Eye (tissue), 1 donor: ENCODE measurements at regions not wholly inside any gene's neighbourhood (a gene's known extent, or its start where the extent isn't known, plus 50 kb on each side); places are given as distances from the start of the nearest gene placed in this dataset.
"Not testable (repeated sequence)": the region's sequence is repeated elsewhere in the genome, so short reads cannot be mapped to it uniquely, and the experiment has no call there.

Experiments
- DNase-seq: peaks from one replicate; pipeline ENCODE4 v3.0.0-alpha.2; 2015

DNA sequence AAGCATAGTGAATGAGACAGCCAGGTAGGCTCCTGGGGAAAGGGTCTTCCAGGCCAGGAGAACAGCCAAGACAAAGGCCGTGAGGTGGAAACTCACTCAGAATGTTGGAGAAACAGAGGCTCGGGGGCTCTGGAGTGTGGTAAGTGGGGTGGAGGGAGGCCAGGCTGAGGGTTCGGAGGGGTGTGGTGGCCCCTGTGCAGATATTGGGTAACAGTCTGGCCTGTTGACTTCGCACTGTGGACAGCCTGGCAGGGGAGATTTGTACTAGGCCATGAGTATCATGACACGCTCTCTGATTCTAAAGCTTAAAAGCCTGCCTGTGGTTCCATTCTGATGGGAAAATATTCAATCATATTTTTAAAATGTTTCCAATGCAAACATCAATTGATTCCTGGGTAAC, 239.3 kb downstream of the GADD45G start:
- DNase-seq: no peak

DNA sequence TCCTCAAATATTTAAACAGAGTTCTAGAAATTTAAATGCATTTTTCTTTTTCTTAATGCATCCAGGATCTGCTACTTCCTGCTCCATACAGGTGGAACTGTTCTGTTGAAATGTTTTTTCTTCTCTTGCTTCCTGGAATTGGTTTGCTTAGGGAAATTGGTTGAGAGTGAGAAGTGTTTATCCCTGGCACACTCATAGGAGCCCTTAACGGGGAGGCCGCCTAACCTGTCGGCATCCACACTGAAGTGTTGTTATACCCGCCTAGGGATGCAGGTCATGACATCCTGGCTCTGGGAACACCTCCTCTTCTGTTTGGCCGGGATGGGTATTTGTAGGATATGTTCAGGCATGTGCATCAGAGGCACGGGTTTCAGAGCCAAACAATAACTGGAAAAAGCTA, 239.7 kb downstream of the GADD45G start:
- DNase-seq: no peak

DNA sequence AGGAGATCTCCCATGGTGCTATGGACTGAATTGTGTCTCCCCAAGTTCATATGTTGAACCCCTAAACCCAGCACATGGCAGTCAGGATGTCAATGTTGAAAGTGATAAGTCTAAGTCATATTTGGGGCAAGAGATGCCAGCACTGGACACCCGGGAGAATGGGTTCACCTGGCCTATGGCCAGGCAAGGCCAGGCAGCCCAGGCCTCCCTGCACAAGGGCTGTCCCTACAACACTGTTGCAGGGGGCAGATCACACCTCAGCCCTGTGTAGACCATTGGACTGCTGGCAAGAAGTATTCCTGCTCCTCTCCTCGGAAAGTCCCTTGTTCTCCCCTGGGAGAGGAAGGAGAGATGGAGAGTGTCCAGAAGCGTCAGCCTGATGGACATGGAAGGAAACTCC, 240.5 kb downstream of the GADD45G start:
- no peak for DNase-seq

DNA sequence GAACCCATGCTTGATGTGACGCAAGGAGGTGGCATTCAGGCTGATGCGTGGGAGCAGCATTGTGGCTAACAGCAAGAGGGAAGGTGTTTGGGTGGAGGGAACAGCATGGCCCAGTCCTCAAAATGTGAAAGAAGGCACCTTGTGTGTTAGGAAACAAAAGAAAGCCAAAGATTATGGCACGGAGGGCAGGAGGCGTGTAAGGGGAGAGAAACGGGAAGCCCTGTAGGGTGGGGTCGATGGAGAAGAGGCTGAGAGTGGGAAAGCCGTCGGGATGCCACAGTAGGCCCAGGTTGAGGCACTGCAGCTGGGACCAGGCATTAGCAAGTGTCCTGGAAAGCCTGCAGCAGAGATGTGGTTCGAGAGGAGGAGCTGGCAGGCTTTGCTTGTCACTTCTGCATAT, 241.1 kb downstream of the GADD45G start:
- DNase-seq: no peak

DNA sequence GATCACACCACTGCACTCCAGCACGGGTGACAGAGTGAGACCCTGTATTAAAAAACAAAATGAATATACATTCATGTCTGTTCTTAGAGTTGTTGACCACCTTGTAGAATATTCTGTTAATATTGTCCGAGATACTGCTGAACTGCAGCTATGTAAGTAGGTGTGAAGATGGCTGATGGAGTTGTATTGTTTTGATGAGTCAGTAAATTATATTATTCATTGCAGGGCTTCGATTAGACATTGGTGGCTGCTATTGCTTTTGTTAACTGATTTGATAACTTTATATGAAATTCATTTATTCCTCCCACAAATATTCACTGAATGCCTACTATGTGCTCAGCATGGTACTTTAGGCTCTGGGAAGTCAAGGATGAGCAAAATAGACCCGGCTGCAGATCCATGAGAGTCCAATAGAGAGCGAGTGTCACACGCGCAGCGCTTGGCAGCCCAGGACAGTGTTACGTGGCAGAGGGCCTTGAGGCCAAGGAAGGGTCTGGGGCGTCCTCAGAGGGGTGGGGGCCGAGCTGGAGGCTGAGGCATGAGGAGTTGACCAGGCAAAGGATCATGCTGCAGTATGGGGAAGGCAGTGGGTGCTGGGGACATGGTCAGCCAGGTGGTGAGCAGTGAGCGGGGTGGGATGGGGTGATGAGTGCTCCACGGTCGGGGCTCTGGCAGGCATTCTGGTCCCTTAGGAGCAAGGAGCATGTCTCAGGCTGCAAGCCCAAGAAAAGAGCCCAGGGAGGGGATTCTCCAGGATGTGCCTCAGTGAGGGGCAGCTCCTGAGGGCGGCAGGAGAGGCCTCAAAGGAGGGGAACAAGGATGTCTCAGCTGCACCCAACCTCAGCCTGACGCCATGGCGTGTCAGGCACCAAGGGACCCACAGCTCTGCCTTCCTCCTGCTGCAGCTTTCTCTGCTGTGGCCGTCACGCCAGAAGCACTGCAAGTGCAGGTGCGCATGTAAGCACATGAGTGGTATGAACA, 243.5 kb downstream of the GADD45G start:
- no peak for DNase-seq

DNA sequence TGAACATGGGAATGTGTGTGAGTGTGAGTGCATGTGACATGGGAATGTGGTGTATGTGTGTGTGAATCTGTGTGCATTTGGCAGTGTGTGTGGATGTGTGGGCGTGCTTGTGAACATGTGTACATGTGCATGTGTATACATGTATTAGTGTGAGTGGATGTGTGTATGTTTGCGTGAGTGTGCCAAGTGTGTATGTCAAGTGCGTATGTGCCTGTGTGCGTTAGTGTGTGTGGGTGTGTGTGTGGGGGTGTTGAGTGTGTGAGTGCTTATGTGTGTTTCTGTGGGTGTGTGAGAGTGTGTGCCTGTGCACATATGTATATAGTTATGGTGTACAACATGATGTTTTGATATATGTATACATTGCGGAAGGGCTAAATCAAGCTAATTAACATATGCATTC, 244.3 kb downstream of the GADD45G start:
- no peak for DNase-seq

DNA sequence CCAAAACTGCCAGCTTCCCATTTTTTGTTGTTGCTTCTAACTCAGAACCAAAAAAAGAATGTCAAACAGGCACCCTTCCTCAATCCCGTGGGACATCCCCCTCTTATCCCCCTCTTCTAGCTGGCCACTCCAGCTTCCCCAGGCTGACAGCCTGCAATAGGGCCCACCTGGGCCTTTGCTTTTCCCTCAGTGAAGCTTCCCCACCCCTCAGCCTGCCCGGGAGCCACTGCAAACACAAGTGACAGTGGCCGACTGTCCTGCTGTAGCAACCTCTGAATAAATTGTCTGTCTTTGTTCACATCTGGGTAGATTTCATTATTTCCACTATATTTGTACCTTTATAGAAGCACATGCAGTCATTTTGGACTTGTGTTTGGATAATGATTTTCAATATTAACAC, 245.3 kb downstream of the GADD45G start:
- DNase-seq: no peak

DNA sequence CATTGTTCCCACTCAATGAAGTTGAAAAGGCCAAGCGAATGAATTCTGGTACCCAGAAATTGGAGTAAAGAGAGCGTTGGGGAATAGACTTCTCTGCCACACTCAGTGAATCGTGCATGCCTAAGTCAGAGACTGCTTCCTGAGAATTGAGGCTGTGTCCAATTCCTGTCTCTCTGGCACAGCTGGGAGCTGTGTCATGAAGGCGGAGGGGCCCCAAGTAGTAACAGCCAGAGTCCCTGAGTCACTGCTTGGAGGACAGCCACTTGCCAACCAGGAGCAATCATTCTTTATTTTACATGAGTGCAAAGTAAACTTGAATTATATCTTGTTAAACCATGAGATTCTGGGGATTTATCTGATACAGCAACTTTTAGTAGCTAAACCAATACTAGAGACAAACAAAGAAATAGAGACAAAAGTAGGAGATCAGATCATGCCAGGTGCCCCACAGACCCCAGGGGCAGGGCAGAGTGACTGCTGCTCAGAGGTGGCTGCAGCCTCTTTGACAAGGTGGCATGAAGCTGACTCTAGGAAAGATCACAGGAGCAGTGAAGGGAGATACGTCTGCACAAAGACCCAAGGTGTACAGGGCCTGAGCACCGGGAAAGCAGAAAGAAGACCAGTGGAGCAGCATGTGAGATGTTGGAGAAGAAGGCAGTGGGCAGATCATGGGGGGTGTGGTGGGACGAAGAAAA, 246.0 kb downstream of the GADD45G start:
- DNase-seq: no peak

DNA sequence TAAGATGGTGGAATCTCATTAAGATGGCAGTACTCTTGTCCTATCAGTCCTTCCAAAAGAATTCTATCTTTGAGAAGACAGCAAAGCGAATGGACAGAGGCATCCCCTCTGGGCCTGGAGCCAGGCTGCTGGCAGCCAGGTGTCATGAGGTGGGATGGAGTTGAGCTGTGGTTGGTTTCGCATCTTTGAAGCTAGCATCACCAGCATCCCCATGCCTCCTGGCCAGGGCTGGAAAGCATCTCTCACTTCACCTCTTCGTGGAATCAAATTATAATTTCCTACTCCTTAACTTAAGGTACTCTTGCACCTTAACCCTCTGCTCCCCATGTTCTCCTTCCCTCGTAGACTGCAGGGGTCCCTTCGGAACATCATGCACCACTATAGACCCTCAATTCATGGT, 248.3 kb downstream of the GADD45G start:
- no peak for DNase-seq

DNA sequence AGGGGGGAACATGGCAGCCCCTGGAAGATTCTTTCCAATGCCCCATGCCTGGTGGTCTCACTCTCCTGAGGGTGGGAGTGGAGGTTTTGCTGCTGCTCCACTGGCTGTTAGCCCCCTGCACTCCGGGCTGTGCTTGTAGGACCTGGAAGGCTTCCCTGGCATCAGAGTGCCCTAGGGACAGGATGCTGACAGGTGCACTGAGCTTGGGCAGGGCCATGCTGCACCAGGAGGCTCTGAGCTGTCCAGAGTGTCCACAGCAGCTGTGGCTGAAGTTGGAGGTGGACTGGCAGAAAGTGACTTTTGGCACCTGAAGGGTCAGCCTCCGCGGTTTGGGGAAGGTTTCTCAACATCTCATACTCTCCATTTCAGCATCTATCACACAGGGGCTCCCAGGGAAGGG, 249.1 kb downstream of the GADD45G start:
- no peak for DNase-seq

DNA sequence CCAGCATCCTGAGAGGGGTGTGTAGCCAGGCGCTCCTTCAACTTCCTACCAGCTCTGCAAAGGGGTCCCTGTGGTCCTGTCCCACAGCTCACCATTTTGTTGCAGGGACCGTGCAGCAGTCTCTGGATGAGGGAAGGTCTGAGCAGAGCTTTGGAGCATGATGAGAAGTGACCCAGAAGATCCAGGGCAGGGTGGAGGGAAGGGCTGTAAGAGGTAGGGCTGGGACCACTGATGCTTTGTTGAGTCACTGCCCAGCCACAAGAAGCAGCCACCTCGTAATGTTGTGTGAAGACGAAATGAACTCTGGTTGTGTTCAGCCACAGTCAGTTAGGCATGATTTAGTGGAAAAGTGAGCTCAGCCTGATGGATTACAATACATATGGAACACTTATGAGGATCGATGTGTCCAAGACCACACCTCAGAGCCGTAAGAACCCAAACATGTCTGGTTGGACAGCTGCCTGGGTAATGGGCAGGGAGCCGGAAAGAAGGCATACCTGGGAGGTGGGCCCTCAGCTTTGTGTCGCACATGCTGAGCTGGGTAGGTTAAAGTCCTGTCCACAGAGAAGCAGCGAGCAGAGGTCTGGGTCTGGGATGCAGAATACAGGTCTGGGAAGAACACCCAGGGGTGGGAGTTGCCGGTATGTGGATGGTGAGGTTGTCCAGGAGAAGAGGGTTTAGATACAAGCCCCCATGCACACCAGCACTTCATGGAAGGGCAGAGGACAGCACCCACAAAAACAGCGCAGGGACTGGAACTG, 250.1 kb downstream of the GADD45G start:
- no peak for DNase-seq

DNA sequence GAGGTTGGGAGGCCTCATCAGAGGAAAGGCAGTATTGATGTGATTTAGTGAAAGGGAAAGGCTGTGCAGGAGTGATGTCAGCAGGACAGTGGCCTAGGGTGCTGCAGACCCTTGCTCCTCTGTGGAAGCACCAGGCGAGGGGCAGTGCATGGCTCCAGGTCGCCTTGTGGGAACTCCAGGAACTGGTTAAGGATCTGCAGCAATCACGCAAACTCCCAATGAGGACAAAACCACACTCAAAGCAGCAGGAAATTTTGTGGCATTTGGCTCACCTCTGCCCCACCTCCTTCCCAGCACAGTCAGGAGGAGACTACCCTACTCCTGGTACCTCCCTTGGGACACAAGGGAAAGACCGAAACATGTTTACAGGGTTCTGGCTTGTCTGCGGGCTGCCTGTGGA, 251.5 kb downstream of the GADD45G start:
- not testable (repeated sequence) for DNase-seq

DNA sequence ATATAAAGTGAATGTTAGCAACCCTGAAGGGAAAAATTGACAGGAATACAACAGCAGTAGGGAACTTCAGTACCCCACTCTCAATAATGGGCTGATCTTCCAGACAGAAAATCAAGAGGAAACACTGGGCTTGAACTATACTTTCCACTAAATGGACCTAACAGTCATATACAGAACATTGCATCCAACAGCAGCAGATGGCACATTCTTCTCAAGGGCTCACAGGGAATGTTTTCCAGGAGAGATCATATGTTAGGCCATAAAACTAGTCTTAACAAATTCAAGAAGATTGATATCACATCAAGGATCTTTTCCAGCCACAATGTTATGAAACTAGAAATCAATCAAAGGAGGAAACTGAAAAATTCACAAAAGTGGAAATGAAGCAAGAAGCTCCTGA, 252.1 kb downstream of the GADD45G start:
- not testable (repeated sequence) for DNase-seq

DNA sequence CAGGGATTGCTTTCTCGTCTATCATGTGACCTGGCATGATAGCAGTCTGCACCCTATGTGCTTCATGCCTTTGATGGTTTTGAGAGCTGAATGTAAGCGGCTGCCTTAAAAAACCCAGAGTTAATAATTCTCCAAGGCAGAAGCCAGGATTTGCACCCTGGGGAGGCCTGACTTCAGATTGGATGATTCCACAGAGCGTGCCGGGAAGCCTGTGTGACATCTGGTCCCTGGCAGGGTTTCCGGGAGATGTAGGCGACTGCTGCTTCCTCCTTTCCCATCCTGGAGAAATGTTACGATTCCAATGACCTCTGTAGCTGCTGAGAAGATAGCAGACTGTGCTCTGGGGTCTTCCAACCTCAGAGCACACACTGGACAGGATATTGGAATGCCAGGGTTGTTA, 255.0 kb downstream of the GADD45G start:
- DNase-seq: not testable (repeated sequence)

DNA sequence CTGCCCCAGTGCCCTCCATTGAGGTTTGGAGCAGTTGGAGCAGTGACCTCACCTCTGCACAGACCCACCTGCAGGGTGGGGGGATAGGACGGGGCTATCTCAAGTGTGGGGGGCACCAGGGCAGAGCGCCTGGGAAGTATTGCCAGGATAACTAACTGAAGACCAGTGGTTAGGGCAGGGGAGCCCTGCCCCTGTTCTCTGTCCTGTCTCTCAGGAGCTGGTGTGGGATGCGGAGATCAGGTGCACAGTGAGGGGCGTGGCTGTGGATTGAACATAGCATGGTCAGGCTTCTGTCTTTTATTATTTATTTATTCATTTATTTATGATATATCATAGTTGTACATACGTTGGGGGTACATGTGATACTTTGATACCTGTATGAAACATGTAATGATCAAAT, 256.6 kb downstream of the GADD45G start:
- DNase-seq: not testable (repeated sequence)

DNA sequence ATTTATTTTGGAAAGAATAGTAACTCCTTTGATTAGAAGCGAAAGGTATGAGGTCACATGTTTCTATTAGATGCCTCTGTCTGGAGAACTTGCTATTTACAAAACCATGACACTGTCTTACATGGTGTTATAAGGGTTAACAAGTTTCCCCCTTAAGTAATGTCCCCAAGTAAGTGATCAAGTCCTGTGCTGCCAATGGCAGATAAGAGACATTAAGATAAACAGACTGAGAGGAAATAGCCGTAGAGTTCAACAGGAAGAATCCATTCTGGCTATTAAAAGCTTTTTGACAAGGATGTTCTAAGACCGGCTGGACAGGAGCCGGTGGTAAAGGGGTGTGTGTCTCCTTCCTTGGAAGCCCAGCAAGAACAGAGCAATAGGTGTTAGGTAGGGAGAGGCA, 257.5 kb downstream of the GADD45G start:
- no peak for DNase-seq

DNA sequence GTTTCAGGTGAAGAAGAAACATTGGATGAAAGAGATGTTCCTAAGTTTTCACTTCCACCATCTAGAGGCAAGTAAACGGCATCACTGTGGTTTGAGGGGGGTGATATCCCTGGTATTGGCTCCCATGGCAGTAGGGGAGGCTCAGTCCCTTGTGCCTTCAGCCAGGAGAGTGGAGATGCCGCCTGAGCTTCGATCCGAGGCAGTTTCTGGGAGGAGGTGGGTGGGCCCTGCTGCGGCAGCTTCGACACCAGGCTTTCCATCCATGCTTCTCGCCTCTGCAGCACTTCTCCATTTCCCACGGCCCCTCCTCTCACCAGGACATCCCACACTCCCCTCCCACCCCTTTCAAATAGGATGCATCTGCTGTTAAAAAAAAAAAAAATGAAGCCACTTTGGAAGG, 258.3 kb downstream of the GADD45G start:
- no peak for DNase-seq

DNA sequence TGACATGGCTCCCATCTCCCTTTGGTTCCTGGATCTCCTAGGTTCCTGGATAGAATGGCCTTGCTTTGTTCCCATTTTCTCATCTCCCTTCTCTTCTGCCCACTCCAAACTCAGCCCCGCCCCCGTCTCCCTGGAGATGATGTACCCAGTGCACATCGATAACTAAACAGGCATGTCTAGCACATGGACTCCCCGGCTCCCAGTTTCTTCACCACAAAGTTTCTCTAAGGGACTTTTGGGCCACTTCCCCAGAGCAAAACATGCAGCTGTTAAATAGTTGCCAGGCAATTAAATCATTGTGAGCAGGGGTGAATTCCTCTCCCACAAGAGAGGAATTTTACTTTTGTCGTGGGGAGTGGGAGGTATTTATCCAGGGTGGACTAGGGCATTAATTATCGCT, 259.0 kb downstream of the GADD45G start:
- peak; percentile 56 for DNase-seq

DNA sequence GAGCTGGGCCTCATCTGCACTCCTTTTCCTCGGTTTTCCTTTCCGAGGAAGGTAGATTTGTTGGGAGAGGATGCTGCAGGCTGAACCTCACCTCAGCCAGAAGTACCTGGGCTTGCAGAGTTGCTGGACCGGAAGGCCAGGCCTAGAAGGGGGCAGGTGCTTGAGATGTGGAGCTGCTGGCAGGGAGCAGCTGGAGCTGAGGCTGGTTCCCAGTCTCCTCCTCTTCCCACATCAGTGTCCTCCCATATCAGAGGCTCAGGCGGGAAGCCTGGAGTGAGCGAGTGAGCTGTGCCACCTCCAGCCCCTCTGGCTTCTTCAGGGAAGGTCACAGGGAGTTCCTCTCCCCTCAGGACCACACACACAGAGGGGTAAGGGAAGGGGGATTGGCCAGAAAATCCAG, 259.4 kb downstream of the GADD45G start:
- DNase-seq: peak; percentile 45

DNA sequence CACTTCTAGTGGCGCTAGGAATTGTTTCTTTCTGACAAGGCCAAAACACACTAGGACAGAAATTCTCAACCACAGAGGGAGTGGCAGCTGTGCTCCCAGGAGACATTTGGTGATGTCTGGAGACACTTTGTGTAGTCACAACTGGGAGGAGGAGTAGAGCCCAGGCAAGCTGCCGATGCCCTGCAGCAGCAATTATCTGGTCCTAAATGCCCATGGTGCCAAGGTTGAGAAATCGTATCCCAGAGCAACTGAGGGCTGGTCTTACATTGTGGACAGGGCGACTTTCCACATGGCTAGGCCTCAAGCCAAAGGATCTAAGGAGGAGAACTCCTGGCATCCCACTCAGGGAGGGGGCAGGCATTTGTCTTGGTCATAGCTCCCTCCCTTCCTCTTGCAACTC, 259.9 kb downstream of the GADD45G start:
- DNase-seq: no peak

DNA sequence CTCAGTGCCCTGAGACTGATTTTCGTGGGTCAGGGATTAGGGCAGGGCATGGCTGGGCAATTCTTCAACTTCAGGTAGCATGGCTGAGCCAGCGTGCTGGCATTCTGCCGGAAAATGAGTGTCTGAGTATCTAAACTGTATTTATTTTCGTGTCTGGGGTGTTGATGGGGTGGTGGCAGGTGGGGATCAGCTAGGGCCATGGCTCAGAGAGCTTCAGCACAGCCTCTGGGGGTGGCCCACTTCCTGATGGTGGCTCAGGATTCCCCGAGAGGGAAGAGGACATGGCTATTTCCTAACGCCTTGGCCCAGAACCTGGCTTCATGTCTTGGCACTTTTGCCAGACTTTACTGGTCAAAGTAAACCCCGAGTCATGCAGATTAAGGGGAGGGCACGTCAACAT, 260.5 kb downstream of the GADD45G start:
- DNase-seq: no peak

DNA sequence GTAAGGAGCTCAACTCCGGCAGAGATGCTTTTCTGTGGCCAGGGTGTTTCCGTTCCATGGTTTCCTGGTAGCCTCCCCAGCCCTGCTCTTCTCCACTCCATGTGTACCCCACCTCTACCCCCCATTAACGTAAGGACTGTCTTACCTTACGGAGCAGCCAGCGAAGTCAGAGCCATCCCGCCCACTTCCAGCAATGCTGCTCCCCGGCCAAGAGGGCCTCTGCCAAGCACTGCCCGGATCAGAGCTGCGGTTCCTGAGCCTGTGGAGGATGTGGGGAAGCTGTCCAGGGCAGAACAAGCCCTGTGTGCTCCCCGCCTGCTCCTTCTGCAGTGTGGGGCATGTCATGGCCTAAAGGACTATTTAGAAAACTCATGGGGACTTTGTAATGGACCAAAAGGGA, 261.2 kb downstream of the GADD45G start:
- no peak for DNase-seq

DNA sequence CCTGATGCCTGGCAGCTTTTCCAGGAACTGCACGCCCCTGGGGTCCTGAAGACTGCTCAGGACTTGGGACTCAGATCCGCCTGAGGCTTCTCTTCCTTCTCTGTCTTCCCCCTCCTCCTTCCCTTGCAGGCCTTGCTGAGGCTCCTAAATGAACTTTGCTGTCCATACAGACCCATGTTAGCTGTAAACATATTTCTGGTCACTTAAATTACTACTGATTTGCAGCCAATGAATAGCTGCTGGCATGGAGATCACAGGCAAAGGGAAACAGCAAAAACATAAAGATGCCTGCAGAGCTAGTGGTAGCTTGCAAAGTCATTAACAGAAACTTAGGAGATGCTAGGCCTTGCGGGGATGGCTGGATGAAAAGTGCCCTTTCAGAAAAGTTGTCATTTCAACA, 261.9 kb downstream of the GADD45G start:
- DNase-seq: no peak

DNA sequence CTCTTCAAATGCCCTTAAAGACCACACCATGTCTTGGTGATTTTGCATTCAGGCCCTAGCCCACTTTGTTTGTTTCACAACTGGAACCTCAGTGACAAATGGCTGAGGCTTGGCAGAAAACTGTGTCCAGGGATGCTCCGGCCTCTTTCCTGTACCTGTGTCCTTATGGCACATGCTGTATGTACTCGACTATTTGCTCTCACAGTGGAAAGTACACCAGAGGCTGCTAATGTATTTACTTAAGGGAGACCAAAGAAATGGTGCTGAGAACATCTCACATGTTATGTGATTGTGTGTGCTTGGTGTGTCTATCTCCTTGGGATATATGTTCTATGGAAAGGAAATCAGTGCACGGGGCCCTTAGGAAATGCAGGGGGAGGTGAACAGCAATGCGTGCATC, 263.3 kb downstream of the GADD45G start:
- DNase-seq: no peak
